HPDE6-E6E7 (cell line): ENCODE measurements at regions not wholly inside any gene's neighbourhood (a gene's known extent, or its start where the extent isn't known, plus 50 kb on each side); places are given as distances from the start of the nearest gene placed in this dataset.

Experiments
- DNase-seq: peaks from one replicate; pipeline ENCODE4 v3.0.0; 2011; ENCODE audit warnings: missing footprints; ENCODE audit errors: extremely low spot score

DNA sequence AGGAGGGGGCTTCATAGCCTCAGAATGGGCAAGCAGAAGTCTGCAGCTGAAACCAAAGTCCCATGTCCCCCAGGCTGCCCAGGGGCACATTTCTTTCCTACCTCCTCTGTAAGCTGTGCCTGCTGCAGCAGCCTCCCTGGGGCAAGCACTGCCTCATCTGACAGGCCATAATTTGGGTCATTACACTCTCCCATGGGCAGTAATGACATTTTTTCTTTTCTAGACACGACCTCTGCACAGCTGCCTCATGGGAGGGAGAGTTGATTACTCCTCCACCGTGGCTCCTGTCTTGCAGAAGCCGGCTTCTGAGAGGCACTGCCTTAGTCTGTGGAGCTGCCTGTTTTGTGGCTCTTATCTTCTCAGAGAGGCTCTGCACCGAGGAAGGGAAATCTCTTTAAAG lies 268.9 kb downstream of the TDRD15 start:
- DNase-seq: no peak

GRCh38 chr2:21393173-21393572 lies 269.4 kb downstream of the TDRD15 start:
- DNase-seq: no peak

- no peak for DNase-seq
These were observed 271.6 kb downstream of the TDRD15 start for GRCh38 chr2:21395366-21395765.

GRCh38 chr2:21396252-21396651 lies 272.5 kb downstream of the TDRD15 start:
- DNase-seq: no peak

- no peak for DNase-seq
These were observed 277.4 kb downstream of the TDRD15 start for GRCh38 chr2:21401022-21401698.

DNA sequence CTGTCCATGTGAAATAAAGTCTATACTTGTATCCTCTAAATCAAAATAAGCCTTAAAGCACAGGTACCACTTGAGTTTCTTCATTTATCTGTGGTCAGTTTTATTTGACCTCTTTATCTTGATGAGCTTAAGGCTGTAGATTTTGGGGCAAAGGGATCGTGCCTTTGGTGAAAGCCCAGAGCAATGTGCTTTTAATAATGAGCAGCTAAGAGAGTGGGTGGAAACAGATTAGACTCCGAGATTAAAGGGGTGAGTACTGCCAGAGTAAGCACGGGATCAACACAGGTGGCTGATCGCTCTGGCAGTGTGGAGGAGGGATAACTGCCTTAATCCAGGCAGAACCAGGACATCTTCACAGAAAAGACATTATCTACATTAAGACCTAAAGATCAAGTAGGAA lies 280.4 kb downstream of the TDRD15 start:
- DNase-seq: no peak

GRCh38 chr2:21404827-21405625 lies 281.3 kb downstream of the TDRD15 start:
- no peak for DNase-seq

- DNase-seq: no peak
These were observed 282.6 kb downstream of the TDRD15 start for GRCh38 chr2:21406386-21406785.

GRCh38 chr2:21406911-21407310 lies 283.1 kb downstream of the TDRD15 start:
- no peak for DNase-seq

DNA sequence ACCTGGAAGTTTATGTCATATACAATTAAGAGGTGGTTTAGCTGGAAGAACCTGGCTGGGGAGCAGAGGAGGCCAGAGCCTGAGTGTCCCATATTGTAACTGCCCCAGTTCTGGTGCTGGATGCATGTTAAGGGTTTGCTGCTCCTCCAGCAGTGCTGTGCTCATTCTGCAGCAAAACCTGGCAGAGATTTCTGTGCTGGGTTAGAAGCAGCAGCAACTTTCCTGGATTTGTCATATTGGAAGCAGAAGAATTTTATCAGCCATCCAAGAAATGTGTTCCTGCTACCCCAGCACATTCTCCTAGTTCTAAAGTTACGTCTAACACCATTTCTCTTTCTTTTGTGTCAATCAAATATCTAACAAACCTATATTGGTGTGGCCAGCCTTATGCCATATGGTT lies 284.1 kb downstream of the TDRD15 start:
- DNase-seq: no peak

- DNase-seq: no peak
These were observed 288.0 kb downstream of the TDRD15 start for GRCh38 chr2:21411741-21412140.

DNA sequence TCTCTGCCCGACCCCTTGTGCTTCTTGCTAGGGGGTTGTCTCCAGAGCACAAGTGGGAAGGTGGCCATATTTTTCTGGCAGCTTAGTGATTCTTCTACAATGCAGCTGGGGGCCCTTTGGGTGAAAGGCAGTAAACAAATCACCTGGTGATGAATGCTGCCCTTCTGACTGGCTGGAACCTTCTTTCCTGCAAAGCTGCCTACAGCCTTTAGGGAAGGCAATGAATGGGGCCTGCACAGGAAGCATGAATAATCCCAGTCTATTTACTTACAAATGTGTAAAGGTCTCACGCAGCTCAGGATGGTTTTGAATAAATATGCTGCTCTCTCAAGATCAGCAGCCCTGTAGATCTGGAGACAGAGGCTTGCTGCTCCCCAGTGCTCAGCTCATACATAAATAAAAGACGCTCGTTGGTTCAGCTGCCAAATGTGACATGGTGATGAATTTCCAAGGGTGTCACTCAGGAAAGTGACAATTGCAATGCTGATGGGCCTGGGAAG lies 289.2 kb downstream of the TDRD15 start:
- DNase-seq: no peak

- DNase-seq: no peak
These were observed 291.5 kb downstream of the TDRD15 start for GRCh38 chr2:21415234-21415633.

DNA sequence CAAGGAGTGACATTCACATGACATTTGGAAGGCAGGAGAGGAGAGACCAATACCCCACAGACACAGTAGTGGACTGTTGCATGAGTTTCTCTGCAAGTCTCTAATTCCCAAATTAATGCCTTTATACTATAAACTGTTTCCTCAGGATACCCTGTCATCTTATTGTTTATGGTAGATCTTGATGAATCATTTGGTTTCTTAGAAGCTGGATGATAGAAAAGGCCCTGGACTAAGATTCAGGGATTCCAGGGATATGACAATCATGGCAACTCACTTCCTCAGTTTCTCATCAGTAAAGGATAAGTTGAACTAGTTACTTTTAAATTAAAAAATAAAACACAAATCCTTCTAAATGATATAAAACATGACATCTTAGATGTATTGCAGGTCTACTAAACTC lies 292.5 kb downstream of the TDRD15 start:
- DNase-seq: no peak

GRCh38 chr2:21418456-21418855 lies 294.7 kb downstream of the TDRD15 start:
- DNase-seq: no peak

DNA sequence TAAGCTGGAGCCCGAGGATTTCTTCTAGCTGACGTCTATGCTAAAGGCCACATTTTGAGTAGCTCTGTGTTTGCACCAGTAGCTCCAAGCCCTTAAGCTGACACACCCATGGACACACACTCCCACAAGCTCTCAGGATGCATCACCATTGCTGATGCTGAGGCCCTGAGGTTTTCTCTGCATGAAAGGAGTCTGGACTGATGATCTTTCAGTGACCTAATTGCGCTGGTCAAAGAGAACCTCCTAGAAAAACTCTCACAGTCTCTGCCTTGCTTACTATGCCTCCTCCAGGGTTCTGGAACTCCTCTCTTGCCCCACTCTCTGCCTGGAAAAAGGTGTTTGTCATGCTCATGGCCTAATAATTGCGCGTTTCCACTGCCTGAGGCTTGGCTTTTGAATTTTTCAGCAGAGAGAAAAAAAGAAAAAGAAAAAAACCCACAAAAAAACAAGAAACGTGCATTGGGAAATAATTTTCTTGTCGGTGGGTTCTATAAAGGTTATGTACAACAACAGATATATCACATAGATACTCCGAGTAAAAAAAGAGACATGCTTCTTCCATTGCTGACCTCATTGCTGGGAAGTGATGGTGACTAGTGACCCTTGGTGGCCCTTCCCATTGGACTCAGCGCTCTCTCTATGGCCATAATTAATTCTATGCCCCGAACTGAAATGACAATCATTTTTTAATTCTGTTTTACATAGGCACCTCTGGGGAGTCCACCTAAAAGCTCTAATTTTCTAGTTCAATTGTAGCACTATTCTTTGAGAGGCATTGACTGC lies 297.0 kb downstream of the TDRD15 start:
- no peak for DNase-seq

- DNase-seq: no peak
These were observed 298.3 kb downstream of the TDRD15 start for GRCh38 chr2:21422050-21422449.

DNA sequence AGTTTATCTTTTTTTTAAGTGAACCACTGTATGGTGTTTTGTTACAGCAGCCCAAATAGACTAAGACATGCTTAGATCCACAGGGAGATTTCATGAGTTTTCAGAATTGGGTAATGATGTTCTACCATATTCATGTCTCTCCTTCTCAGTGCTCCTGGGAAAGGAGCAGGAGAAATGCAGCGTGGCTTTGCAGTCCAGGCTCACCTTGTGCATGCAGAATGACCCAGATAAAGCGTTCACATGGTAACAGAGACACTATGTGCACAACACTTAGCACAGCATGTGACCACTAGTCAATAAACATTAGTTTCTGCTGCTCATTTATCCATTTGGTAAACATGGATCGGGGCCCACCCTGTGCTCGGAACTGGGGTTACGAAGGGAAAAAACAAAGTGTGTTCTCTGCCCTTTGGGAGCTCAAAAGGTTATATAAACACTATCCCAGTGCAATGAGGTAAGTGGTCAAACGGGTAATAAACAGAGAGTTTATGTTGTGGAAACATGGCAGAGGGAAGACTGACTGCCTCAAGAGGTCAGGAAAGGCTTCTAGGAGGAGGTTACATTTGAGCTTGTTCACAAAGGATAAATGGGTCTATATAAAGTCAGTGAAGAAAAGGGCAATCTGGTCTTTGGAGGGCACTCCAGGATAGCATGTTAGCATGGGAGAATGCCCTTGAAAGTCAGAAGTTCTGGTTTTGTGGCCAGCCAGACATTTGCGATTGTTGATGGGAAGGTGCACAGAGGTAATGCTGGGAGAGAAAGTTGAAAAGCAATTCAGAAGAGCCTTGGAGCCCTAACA lies 299.2 kb downstream of the TDRD15 start:
- no peak for DNase-seq

DNA sequence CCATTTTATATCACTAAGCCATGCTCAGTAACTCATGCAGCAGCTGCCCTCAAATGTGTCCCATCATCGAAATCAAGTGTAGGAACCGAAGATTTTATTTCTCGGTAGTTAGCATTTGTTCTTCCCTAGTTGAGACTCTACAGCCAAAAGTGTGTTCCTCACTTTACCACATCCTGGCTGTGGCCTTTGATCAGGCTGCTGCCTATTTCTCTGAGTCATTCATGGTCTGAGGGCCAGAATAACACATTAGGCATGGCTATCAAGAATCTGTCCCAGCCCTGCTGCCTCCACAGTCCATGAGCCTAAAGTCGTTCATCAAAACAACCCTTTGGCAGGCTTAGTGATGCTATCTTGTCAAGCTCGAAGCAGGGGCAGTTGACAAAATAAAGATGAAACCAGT lies 300.1 kb downstream of the TDRD15 start:
- no peak for DNase-seq

DNA sequence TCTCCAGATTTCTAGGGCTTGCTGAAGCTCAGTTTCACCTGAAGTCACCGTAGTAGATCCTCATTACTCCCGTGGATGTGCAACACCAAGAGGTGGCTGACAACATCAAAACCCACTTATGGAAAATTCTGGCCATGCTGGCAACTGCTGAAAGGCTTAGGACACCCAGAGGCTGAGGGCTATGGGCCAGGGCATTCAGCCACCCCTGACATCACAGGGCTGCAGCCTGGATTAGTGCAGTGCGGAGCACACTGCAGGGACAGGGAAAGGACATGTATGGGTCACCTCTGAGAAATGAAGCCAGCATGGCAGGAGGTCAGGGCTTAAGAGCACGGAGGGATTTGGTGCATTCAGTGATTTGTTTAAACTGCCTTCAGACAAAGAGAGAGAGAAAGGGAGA lies 300.6 kb downstream of the TDRD15 start:
- DNase-seq: no peak

GRCh38 chr2:21427606-21428005 lies 303.8 kb downstream of the TDRD15 start:
- no peak for DNase-seq

DNA sequence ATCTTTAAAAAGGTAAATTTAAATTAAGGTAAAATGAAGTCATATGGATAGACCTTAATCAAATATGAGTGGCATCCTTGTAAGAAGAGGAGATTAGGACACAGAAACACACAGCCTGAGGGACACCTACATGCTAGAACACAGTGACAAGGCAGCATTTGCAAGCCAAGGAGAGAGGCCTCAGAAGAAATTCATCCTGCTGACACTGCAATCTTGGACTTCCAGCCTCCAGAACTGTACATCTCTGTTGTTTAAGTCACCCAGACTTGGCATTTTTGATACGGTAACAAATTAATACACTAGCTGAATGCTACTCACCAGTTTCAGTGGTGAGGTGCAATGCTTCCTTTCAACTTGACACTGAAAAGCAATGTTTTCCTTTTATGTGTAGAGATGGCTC lies 305.0 kb downstream of the TDRD15 start:
- DNase-seq: no peak
